ENCODE measurements at regions not wholly inside any gene's neighbourhood (a gene's known extent, or its start where the extent isn't known, plus 50 kb on each side); places are given as distances from the start of the nearest gene placed in this dataset.

DNA sequence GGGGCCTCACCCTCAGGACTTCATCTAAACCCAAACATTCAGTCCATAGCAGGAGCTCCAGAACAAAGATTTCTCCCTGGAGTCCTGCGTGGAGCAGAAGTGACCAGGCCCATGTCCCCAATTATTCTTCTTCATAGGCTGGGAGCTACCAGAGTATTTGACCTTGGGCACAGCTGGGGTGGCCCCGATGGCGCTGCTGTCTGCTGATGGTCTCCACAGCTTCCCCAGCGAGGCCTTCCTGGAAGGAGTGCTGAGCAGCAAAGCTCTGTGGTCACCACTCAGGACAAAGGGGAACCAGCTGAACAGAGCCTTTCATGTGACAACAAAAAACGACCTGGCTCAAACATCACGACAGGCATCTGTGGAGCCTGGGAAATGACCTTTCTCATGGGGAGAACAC, 62.7 kb upstream of the ARGLU1 start:
- Histone ChIP-seq H3K23ac (ENCODE audit: insufficient read length, low read depth, low read length) (no peak overlapping the region), H3K27ac (ENCODE audit: insufficient read length, low read depth, low read length) (no peak overlapping the region), H2BK12ac (ENCODE audit: insufficient read length, low read depth, low read length) (no peak overlapping the region), H2AK5ac (ENCODE audit: insufficient read length, low read length) (no peak overlapping the region), H3K79me2 (ENCODE audit: insufficient read depth, low read length) (no peaks in the 10 kb centered on the region), H3K27me3 (ENCODE audit: insufficient read depth, low read length) (no peaks in the 10 kb centered on the region), H2BK5ac (ENCODE audit: insufficient read length, low read length) (no peak overlapping the region), H3K4me1 (ENCODE audit: insufficient read depth, low read length) (no peaks in the 10 kb centered on the region), H3T11ph (ENCODE audit: low read length) (no peak overlapping the region), H2BK15ac (ENCODE audit: low read depth, low read length) (no peak overlapping the region; the same call in 1 of the 2 replicates), H2BK120ac (ENCODE audit: low read depth, low read length, poor library complexity, severe bottlenecking) (no peak overlapping the region), H3K14ac (ENCODE audit: insufficient read depth, low read length) (no peak overlapping the region), H3K79me1 (ENCODE audit: insufficient read depth, low read depth, low read length, poor library complexity, severe bottlenecking) (no peaks in the 10 kb centered on the region), H4K91ac (ENCODE audit: insufficient read length, low read depth, low read length) (no peak overlapping the region), H2BK20ac (ENCODE audit: low read depth, low read length, poor library complexity, severe bottlenecking) (no peak overlapping the region), H3K9ac (ENCODE audit: extremely low read depth, insufficient read length, low read length) (no peak overlapping the region), H4K20me1 (ENCODE audit: control insufficient read depth, insufficient read depth, insufficient read length) (no peaks in the 10 kb centered on the region), H3K4ac (ENCODE audit: low read depth, low read length) (no peak overlapping the region), H3K9me3 (ENCODE audit: control insufficient read depth, low read depth, low read length) (no peaks in the 10 kb centered on the region), H3K4me2 (ENCODE audit: insufficient read depth, insufficient read length, low read length) (no peak overlapping the region), H3K18ac (ENCODE audit: insufficient read length, low read depth, low read length) (no peak overlapping the region), H4K8ac (replicated peaks; ENCODE audit: insufficient read length, low read depth, low read length) (no peak overlapping the region), H4K5ac (ENCODE audit: insufficient read length, low read depth, low read length) (no peak overlapping the region), H3K56ac (ENCODE audit: insufficient read length, low read depth, low read length) (no peak overlapping the region), H3K23me2 (ENCODE audit: insufficient read length, low read depth, low read length, poor library complexity, severe bottlenecking) (no peaks in the 10 kb centered on the region), H2AFZ (ENCODE audit: low read length) (no peak overlapping the region)
- no peaks in the 10 kb centered on the region for H3K36me3 Mint-ChIP-seq (ENCODE audit: insufficient read depth in 1 of 3, low read depth in 3 of 3)
- H3K27me3 Mint-ChIP-seq (ENCODE audit: low read depth) = peaks cover 1% of the 10 kb centered on the region
- no CpG with 5 or more reads among the region's 6 CpGs for WGBS (ENCODE audit: extremely low coverage, insufficient read length, low lambda C conversion rate)
- H3K27ac Mint-ChIP-seq = no peak overlapping the region
- no peak for DNase-seq
- H3K4me3 Mint-ChIP-seq = no peak overlapping the region
- H3K4me1 Mint-ChIP-seq = no peaks in the 10 kb centered on the region
- TF ChIP-seq, protein P1, sequence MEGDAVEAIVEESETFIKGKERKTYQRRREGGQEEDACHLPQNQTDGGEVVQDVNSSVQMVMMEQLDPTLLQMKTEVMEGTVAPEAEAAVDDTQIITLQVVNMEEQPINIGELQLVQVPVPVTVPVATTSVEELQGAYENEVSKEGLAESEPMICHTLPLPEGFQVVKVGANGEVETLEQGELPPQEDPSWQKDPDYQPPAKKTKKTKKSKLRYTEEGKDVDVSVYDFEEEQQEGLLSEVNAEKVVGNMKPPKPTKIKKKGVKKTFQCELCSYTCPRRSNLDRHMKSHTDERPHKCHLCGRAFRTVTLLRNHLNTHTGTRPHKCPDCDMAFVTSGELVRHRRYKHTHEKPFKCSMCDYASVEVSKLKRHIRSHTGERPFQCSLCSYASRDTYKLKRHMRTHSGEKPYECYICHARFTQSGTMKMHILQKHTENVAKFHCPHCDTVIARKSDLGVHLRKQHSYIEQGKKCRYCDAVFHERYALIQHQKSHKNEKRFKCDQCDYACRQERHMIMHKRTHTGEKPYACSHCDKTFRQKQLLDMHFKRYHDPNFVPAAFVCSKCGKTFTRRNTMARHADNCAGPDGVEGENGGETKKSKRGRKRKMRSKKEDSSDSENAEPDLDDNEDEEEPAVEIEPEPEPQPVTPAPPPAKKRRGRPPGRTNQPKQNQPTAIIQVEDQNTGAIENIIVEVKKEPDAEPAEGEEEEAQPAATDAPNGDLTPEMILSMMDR (conservative IDR thresholded peaks at IDR 0.05) = no peak
- H3K9me3 Mint-ChIP-seq = no peaks in the 10 kb centered on the region

All from H9 (cell line).